CD1c-positive myeloid dendritic cell (primary cell): ENCODE measurements at regions not wholly inside any gene's neighbourhood (a gene's known extent, or its start where the extent isn't known, plus 50 kb on each side); places are given as distances from the start of the nearest gene placed in this dataset.
"Not testable (repeated sequence)": the region's sequence is repeated elsewhere in the genome, so short reads cannot be mapped to it uniquely, and the experiment has no call there.

Experiments
- DNase-seq: peaks from one replicate; pipeline ENCODE4 v3.0.0-alpha.2; 2016; ENCODE audit errors: extremely low spot score

DNA sequence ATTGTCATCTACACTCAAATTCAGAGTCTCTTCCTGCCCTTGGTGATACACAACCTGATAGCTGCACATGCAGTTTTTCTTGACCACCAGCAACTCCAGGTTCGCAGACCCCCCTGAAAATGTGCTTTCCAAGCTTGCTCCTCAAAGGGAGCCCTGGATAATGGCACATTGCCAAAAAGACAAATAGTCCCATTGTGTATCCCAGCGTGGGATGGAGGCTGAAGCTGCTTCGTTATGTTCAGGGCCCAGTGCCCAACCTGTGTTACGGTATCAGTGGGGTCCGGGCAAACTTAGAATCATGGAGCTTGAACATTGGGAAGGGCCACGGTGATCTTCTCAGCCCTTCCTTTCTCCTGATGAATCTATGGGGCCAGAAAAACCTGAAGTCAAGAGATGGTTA is 173.0 kb downstream of the TEX29 start:
- DNase-seq, result no peak

- DNase-seq, result no peak
These were observed 174.2 kb downstream of the TEX29 start for GRCh38 chr13:111494641-111495040.

DNA sequence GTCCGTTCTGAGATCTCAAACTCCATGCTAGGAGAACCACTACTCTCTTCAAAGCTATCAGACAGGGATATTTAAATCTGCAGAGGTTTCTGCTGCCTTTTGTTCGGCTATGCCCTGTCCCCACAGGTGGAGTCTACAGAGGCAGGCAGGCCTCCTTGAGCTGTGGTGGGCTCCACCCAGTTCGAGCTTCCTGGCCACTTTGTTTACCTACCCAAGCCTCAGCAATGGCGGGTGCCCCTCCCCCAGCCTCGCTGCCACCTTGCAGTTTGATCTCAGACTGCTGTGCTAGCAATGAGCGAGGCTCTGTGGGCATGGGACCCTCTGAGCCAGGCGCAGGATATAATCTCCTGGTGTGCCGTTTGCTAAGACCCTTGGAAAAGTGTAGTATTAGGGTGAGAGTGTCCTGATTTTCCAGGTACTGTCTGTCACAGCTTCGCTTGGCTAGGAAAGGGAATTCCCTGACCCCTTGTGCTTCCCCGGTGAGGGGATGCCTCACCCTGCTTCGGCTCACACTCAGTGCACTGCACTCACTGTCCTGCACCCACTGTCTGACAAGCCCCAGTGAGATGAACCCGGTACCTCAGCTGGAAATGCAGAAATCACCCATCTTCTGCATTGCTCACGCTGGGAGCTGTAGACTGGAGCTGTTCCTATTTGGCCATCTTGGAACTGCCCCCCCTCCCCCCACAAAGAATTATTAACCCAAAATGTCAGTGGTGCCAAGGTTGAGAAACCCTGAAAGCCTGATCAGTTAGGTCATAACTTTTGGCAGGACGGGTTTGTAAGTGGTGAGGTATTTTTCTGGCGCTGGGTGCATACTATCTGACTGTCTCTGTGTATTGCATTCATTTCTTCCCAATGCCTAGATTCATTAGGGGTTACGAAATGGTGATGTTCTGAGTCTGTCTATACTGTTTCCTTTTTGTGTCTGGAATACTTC is 181.4 kb downstream of the TEX29 start:
- DNase-seq, result not testable (repeated sequence)

DNA sequence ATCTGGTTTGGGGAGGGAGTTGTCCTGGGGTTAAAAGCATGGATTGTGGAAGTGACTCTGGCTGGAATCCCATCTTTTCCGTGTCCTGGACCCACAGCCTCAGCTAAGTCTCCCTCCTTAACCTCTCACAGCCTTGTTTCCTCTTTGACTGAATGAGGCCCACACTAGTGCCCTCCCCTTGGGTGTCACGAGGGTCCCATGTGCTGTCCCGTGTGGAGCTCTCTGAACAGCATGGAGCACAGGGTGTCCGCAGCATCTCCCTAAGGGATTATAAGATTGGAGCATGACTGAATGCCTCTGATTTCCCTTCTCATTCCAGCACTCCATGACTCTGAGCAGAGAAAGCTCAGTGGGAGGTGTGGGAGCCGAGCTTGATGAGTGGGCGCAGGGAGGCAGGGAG is 182.5 kb downstream of the TEX29 start:
- DNase-seq, result no peak

GRCh38 chr13:111503376-111503775 is 182.9 kb downstream of the TEX29 start:
- DNase-seq, result no peak

- DNase-seq, result no peak
These were observed 183.7 kb downstream of the TEX29 start for GRCh38 chr13:111503905-111504695.

GRCh38 chr13:111505175-111505777 is 184.8 kb downstream of the TEX29 start:
- DNase-seq, result no peak

DNA sequence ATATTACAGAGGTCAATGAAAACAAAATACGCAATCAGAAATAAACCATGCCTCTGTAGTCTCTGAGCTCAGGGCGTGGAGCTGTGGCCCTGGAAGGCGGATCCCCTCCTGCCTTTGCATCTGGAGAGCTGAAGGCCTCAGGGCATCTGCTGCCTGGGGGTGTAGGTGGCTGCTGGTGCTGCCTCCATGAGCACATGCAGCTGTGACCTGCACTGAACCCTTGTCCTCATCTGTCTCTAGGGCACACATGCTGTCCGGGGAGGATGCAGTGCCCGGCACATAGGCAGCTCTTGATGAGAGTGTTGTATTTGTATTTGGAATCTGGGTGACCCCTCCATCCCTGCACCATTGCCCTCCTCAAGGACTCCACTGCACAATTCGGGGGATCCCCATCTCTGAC is 185.7 kb downstream of the TEX29 start:
- DNase-seq, result no peak

GRCh38 chr13:111506621-111507020 is 186.2 kb downstream of the TEX29 start:
- DNase-seq, result no peak

- DNase-seq, result no peak
These were observed 187.9 kb downstream of the TEX29 start for GRCh38 chr13:111508164-111508870.

DNA sequence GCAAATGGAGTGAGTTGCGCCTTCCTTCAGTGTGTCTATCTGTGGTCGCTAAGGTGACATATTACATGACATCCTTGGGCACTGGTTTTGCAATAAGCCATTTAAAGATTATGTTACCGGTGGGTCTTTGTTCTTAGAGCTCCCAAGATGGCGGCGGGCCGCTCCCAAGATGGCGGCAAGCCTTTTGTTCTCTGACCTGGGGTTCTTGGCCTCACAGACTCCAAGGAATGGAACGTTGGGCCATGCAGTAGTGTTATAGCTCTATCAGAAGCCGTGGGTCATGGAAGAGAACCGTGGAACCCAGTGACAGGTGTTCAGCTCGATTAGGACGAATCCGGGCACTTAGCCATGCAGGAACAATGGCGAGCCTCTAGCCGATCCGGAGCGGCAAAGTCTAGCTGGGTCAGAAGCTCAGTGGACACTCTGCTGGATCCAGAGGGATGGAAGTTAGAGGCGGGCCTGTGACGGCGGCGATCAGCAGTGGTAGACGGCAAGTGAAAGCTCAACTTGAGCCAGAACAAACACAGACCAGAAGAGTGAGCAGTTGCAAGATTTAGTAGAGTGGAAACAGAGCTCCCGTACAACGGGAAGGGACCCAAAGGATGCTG is 188.6 kb downstream of the TEX29 start:
- no peak for DNase-seq

GRCh38 chr13:111510502-111511218 is 190.2 kb downstream of the TEX29 start:
- DNase-seq, result no peak

- no peak for DNase-seq
These were observed 190.8 kb downstream of the TEX29 start for GRCh38 chr13:111511219-111511732.

GRCh38 chr13:111511805-111512504 is 191.5 kb downstream of the TEX29 start:
- no peak for DNase-seq

DNA sequence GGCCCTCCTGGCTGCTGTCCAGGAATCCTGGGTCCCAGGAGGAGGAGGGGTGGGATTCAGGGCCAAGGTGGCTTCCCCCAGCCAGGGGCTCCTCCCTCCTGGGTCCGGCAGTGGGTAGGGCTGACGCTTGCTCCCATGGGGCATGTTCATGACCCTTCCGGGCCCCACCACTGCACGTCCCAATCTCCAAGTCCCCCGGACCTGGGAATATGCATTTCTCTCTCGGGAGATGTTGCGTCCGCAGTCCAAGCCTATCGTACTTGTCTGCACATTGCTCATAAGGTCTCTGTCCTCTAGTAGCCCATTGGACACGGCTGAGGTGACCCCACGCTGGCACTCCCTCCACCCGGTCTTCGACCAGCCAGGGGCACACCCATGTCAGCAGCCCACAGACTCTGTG is 192.3 kb downstream of the TEX29 start:
- DNase-seq, result no peak

- no peak for DNase-seq
These were observed 193.5 kb downstream of the TEX29 start for GRCh38 chr13:111513766-111514609.

DNA sequence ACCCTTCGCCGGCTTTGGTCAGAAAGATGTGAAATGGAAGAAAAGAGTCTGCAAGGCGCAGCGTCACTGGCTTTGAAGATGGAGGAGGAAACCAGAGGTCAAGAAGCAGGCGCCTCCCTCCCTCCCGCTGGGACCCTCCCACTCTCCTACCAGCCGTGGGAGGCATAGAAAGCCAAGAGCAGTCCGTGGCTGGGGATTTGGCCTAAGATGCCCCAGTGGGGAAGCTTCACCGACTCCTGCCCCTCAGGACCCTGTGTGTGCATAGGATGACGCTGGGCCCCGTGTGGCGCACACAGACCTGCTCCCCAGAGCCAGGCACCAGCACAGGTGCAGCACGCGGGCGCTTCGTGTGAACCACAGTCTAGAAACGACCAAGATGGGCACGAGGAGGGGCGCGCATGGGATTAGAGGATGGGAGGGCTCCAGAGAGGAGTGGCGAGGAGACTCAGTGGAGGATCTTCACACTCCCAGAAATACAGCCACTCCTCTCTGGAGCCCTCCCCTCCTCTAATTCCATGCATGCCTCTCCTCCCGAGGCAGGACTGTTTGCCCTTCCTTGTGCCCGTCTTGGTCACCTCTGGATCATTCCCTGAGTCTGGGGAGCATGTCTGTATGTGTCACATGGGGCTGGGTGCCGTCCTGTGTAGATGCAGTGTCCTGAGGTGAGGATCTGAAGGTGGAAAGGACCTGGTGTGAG is 194.3 kb downstream of the TEX29 start:
- no peak for DNase-seq

DNA sequence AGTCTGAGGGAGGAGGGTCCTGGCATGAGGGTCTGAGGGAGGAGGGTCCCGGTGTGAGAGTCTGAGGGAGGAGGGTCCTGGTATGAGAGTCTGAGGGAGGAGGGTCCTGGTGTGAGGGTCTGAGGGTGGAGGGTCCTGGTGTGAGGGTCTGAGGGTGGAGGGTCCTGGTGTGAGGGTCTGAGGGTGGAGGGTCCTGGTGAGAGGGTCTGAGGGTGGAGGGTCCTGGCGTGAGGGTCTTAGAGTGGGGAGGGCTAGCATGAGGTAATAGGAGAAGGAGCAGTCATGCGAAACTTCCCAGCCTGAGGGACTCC is 194.8 kb downstream of the TEX29 start:
- DNase-seq, result no peak
